Prostate gland (tissue), 2 donors: ENCODE measurements at regions not wholly inside any gene's neighbourhood (a gene's known extent, or its start where the extent isn't known, plus 50 kb on each side); places are given as distances from the start of the nearest gene placed in this dataset.

Experiments used
- POLR2A ChIP-seq: fragments of 450-650 bp; IDR thresholded peaks from one replicate; pipeline ENCODE4 v1.6.1; 2016; ENCODE audit warnings: antibody characterized with exemption, mild to moderate bottlenecking
- POLR2AphosphoS5 ChIP-seq: sonication (generic); formaldehyde crosslinking; IDR thresholded peaks from one replicate; pipeline ENCODE4 v1.6.1; 2017; ENCODE audit warnings: antibody characterized with exemption
- TF ChIP-seq, protein P1 (sequence below), 4 experiments: fragments of 200-600 bp in 2 of 4; fragments of 450-650 bp in 2 of 4; sonication (generic) in 2 of 4; IDR thresholded peaks; 1 replicate in 3 of 4; 2 replicates in 1 of 4; pipeline ENCODE4 v1.5.1; 2016 to 2019; ENCODE audit warnings: antibody characterized with exemption in 4 of 4, mild to moderate bottlenecking in 2 of 4, moderate library complexity in 2 of 4

DNA sequence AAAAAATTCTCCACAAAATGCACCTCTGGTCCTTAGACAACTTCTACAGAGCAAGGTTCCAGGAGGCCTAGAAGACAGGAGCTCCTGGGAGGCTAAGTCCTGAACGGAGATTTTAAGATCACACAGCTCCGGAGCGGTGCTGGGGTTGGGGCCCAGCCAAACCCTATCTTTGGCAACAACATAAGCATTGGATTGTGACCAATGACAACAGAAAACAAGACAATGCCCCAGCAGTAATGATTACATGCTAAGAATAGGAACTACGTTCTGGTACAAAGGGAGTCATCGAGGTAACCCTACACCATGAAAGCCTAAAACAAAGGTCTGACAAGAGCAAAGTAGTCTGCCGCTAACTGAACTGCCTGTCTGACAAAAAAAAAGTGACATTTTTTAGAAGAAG, 171.2 kb downstream of the CMPK2 start:
- TF ChIP-seq, protein P1, sequence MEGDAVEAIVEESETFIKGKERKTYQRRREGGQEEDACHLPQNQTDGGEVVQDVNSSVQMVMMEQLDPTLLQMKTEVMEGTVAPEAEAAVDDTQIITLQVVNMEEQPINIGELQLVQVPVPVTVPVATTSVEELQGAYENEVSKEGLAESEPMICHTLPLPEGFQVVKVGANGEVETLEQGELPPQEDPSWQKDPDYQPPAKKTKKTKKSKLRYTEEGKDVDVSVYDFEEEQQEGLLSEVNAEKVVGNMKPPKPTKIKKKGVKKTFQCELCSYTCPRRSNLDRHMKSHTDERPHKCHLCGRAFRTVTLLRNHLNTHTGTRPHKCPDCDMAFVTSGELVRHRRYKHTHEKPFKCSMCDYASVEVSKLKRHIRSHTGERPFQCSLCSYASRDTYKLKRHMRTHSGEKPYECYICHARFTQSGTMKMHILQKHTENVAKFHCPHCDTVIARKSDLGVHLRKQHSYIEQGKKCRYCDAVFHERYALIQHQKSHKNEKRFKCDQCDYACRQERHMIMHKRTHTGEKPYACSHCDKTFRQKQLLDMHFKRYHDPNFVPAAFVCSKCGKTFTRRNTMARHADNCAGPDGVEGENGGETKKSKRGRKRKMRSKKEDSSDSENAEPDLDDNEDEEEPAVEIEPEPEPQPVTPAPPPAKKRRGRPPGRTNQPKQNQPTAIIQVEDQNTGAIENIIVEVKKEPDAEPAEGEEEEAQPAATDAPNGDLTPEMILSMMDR (IDR thresholded peaks at IDR 0.05), result no peak
- TF ChIP-seq POLR2AphosphoS5, result peak; percentile 43
- TF ChIP-seq POLR2A, result no peak
